Breast epithelium (tissue), 4 donors: ENCODE measurements at regions not wholly inside any gene's neighbourhood (a gene's known extent, or its start where the extent isn't known, plus 50 kb on each side); places are given as distances from the start of the nearest gene placed in this dataset.

Source experiments
- DNase-seq, 2 donors: peaks; one replicate each; pipeline ENCODE4 v3.0.0-alpha.2; 2019; ENCODE audit warnings: low spot score in 2 of 2
- H3K27ac ChIP-seq, 2 donors: fragments of 200-600 bp; sonication (generic) in 1 of 2; one replicate each; pipeline ENCODE4 v1.5.1; 2016 to 2019; ENCODE audit warnings: mild to moderate bottlenecking in 1 of 2
- H3K27me3 ChIP-seq, 2 donors: fragments of 200-600 bp; sonication (generic) in 1 of 2; one replicate each; pipeline versions ENCODE4 v1.5.1 to v1.6.0; 2017 to 2019; ENCODE audit warnings: control low read depth in 1 of 2, mild to moderate bottlenecking in 1 of 2
- H3K36me3 ChIP-seq: fragments of 200-600 bp; one replicate; pipeline ENCODE4 v1.5.1; 2019
- H3K4me1 ChIP-seq, 2 donors: fragments of 200-600 bp; sonication (generic); one replicate each; pipeline ENCODE4 v1.5.1; 2016 to 2019; ENCODE audit warnings: control low read depth in 1 of 2
- H3K4me3 ChIP-seq, 3 donors: fragments of 200-600 bp; sonication (generic); 1 replicate in 2 of 3; 2 replicates in 1 of 3; pipeline ENCODE4 v1.5.1; 2016 to 2019; ENCODE audit warnings: mild to moderate bottlenecking in 3 of 3, moderate library complexity in 2 of 3
- H3K9me3 ChIP-seq, 2 donors: fragments of 200-600 bp; sonication (generic) in 1 of 2; one replicate each; pipeline ENCODE4 v1.5.1; 2016 to 2019; ENCODE audit warnings: control low read depth in 1 of 2
- CTCF ChIP-seq, 3 donors: fragments of 450-650 bp; IDR thresholded peaks; one replicate each; pipeline ENCODE4 v1.5.1; 2016 to 2017; ENCODE audit warnings: antibody characterized with exemption in 3 of 3, mild to moderate bottlenecking in 3 of 3, moderate library complexity in 3 of 3
- POLR2A ChIP-seq: fragments of 450-650 bp; IDR thresholded peaks from one replicate; pipeline ENCODE4 v1.6.1; 2016; ENCODE audit warnings: antibody characterized with exemption, mild to moderate bottlenecking, moderate library complexity
- POLR2AphosphoS5 ChIP-seq, 3 donors: sonication (generic); formaldehyde crosslinking; IDR thresholded peaks; one replicate each; pipeline ENCODE4 v1.6.1; 2017; ENCODE audit warnings: antibody characterized with exemption in 3 of 3
- intact Hi-C: fragments of 100-400 bp; cut with DNase I; formaldehyde crosslinking; loops from one replicate; pipeline ENCODE4 v1.15.1; 2023; ENCODE audit warnings: low total_unique reads

- Histone ChIP-seq H3K4me1 (no peaks in the 10 kb centered on the region), H3K36me3 (no peaks in the 10 kb centered on the region), H3K4me3 (no peak overlapping the region), H3K27ac (no peak overlapping the region), H3K9me3 (peaks cover 2 to 6% of the 10 kb centered on the region in 2 donors), H3K27me3 (no peaks in the 10 kb centered on the region)
- no peak for TF ChIP-seq POLR2A
- no peak for TF ChIP-seq CTCF (IDR thresholded peaks at IDR 0.05)
- no peak for TF ChIP-seq POLR2AphosphoS5 (IDR thresholded peaks at IDR 0.05)
- DNase-seq = no peak
- intact Hi-C loops = no loop called here
Observed at GRCh38 chr2:8518979-8519668, 162.7 kb upstream of the ID2 start.

GRCh38 chr2:8520791-8521344, 161.0 kb upstream of the ID2 start:
- Histone ChIP-seq H3K27me3 (no peaks in the 10 kb centered on the region), H3K9me3 (no peaks in the 10 kb centered on the region), H3K27ac (peak overlapping the region in 1 of 2 donors; percentile 43), H3K4me3 (no peak overlapping the region), H3K36me3 (no peaks in the 10 kb centered on the region), H3K4me1 (no peaks in the 10 kb centered on the region)
- TF ChIP-seq POLR2A (no peak), CTCF (IDR thresholded peaks at IDR 0.05) (no peak), POLR2AphosphoS5 (IDR thresholded peaks at IDR 0.05) (no peak)
- no peak for DNase-seq
- intact Hi-C loops = no loop called here

- Histone ChIP-seq H3K9me3 (no peaks in the 10 kb centered on the region), H3K27ac (no peak overlapping the region), H3K4me1 (no peaks in the 10 kb centered on the region), H3K27me3 (no peaks in the 10 kb centered on the region), H3K36me3 (no peaks in the 10 kb centered on the region), H3K4me3 (no peak overlapping the region)
- DNase-seq = no peak
- intact Hi-C loops = no loop called here
- no peak for TF ChIP-seq POLR2AphosphoS5 (IDR thresholded peaks at IDR 0.05)
- no peak for TF ChIP-seq CTCF (IDR thresholded peaks at IDR 0.05)
- no peak for TF ChIP-seq POLR2A
Observed at GRCh38 chr2:8522687-8523086, 159.2 kb upstream of the ID2 start.

GRCh38 chr2:8524388-8524787, 157.5 kb upstream of the ID2 start:
- no peaks in the 10 kb centered on the region for H3K36me3 ChIP-seq
- no peaks in the 10 kb centered on the region for H3K27me3 ChIP-seq
- H3K9me3 ChIP-seq = no peaks in the 10 kb centered on the region
- H3K4me3 ChIP-seq = no peak overlapping the region
- intact Hi-C loops = no loop called here
- no peak overlapping the region for H3K27ac ChIP-seq
- TF ChIP-seq CTCF (IDR thresholded peaks at IDR 0.05) = no peak
- no peak for DNase-seq
- H3K4me1 ChIP-seq = no peaks in the 10 kb centered on the region

- Histone ChIP-seq H3K4me3 (no peak overlapping the region), H3K27me3 (no peaks in the 10 kb centered on the region), H3K9me3 (no peaks in the 10 kb centered on the region), H3K4me1 (no peaks in the 10 kb centered on the region), H3K27ac (no peak overlapping the region), H3K36me3 (no peaks in the 10 kb centered on the region)
- DNase-seq = no peak
- TF ChIP-seq POLR2A (no peak), POLR2AphosphoS5 (IDR thresholded peaks at IDR 0.05) (no peak)
- intact Hi-C loops = no loop called here
Observed at GRCh38 chr2:8524823-8525222, 157.0 kb upstream of the ID2 start.
